ENCODE measurements at regions not wholly inside any gene's neighbourhood (a gene's known extent, or its start where the extent isn't known, plus 50 kb on each side); places are given as distances from the start of the nearest gene placed in this dataset.
"Not testable (repeated sequence)": the region's sequence is repeated elsewhere in the genome, so short reads cannot be mapped to it uniquely, and the experiment has no call there.

- H3K9ac ChIP-seq (ENCODE audit: low read depth in 1 of 2, low read length in 2 of 2); H3K27me3 ChIP-seq (ENCODE audit: control insufficient read depth in 2 of 2, insufficient read depth in 2 of 2, low read length in 2 of 2); H3K9me3 ChIP-seq (ENCODE audit: control insufficient read depth in 2 of 2, low read length in 2 of 2); H3K4me3 ChIP-seq (ENCODE audit: low read length in 2 of 2); H3K27ac ChIP-seq (ENCODE audit: low read depth in 2 of 2, low read length in 2 of 2); H3K4me1 ChIP-seq (ENCODE audit: control insufficient read depth in 2 of 2, insufficient read depth in 2 of 2, low read length in 2 of 2); H3K36me3 ChIP-seq (ENCODE audit: control insufficient read depth in 2 of 2, insufficient read depth in 2 of 2, low read length in 2 of 2): not testable (repeated sequence)
Observed at GRCh38 chr4:118442115-118442837, 89.5 kb upstream of the PRSS12 start.

- H3K27me3 ChIP-seq (ENCODE audit: control insufficient read depth in 2 of 2, insufficient read depth in 2 of 2, low read length in 2 of 2); H3K4me3 ChIP-seq (ENCODE audit: low read length in 2 of 2); H3K4me1 ChIP-seq (ENCODE audit: control insufficient read depth in 2 of 2, insufficient read depth in 2 of 2, low read length in 2 of 2); H3K27ac ChIP-seq (ENCODE audit: low read depth in 2 of 2, low read length in 2 of 2); H3K36me3 ChIP-seq (ENCODE audit: control insufficient read depth in 2 of 2, insufficient read depth in 2 of 2, low read length in 2 of 2); H3K9me3 ChIP-seq (ENCODE audit: control insufficient read depth in 2 of 2, low read length in 2 of 2); H3K9ac ChIP-seq (ENCODE audit: low read depth in 1 of 2, low read length in 2 of 2): not testable (repeated sequence)
Observed at GRCh38 chr4:118447397-118447796, 94.6 kb upstream of the PRSS12 start.

GRCh38 chr4:118454857-118455256, 102.1 kb upstream of the PRSS12 start:
- H3K9ac ChIP-seq (ENCODE audit: low read depth in 1 of 2, low read length in 2 of 2); H3K36me3 ChIP-seq (ENCODE audit: control insufficient read depth in 2 of 2, insufficient read depth in 2 of 2, low read length in 2 of 2); H3K27me3 ChIP-seq (ENCODE audit: control insufficient read depth in 2 of 2, insufficient read depth in 2 of 2, low read length in 2 of 2); H3K27ac ChIP-seq (ENCODE audit: low read depth in 2 of 2, low read length in 2 of 2); H3K9me3 ChIP-seq (ENCODE audit: control insufficient read depth in 2 of 2, low read length in 2 of 2); H3K4me1 ChIP-seq (ENCODE audit: control insufficient read depth in 2 of 2, insufficient read depth in 2 of 2, low read length in 2 of 2); H3K4me3 ChIP-seq (ENCODE audit: low read length in 2 of 2): not testable (repeated sequence)

- not testable (repeated sequence) for H3K9me3 ChIP-seq (ENCODE audit: control insufficient read depth in 2 of 2, low read length in 2 of 2); H3K27me3 ChIP-seq (ENCODE audit: control insufficient read depth in 2 of 2, insufficient read depth in 2 of 2, low read length in 2 of 2); H3K4me3 ChIP-seq (ENCODE audit: low read length in 2 of 2); H3K36me3 ChIP-seq (ENCODE audit: control insufficient read depth in 2 of 2, insufficient read depth in 2 of 2, low read length in 2 of 2); H3K9ac ChIP-seq (ENCODE audit: low read depth in 1 of 2, low read length in 2 of 2); H3K27ac ChIP-seq (ENCODE audit: low read depth in 2 of 2, low read length in 2 of 2); H3K4me1 ChIP-seq (ENCODE audit: control insufficient read depth in 2 of 2, insufficient read depth in 2 of 2, low read length in 2 of 2)
Observed at GRCh38 chr4:118461435-118461834, 108.6 kb upstream of the PRSS12 start.

DNA sequence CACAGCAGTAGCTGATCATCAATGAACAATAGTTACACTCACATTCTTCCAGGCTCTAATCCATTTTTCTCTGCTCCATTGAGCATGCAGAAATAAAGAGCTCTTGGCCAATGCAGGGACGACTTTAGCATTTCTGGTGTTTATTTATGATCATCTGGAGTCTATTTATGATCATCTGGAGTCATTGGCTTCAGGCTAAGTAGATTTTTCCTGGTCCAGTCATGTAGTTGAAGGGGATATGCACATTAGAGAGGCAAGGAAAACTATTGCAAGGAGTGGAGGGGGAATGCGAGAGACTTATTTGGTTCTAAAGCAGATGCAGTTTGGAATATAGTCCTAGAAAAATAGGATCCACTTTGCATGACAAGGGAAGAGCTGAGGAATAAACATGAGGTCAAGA, 113.0 kb upstream of the PRSS12 start:
- H3K4me3 ChIP-seq (ENCODE audit: low read length in 2 of 2); H3K4me1 ChIP-seq (ENCODE audit: control insufficient read depth in 2 of 2, insufficient read depth in 2 of 2, low read length in 2 of 2); H3K9ac ChIP-seq (ENCODE audit: low read depth in 1 of 2, low read length in 2 of 2); H3K36me3 ChIP-seq (ENCODE audit: control insufficient read depth in 2 of 2, insufficient read depth in 2 of 2, low read length in 2 of 2); H3K27ac ChIP-seq (ENCODE audit: low read depth in 2 of 2, low read length in 2 of 2); H3K27me3 ChIP-seq (ENCODE audit: control insufficient read depth in 2 of 2, insufficient read depth in 2 of 2, low read length in 2 of 2); H3K9me3 ChIP-seq (ENCODE audit: control insufficient read depth in 2 of 2, low read length in 2 of 2): not testable (repeated sequence)

DNA sequence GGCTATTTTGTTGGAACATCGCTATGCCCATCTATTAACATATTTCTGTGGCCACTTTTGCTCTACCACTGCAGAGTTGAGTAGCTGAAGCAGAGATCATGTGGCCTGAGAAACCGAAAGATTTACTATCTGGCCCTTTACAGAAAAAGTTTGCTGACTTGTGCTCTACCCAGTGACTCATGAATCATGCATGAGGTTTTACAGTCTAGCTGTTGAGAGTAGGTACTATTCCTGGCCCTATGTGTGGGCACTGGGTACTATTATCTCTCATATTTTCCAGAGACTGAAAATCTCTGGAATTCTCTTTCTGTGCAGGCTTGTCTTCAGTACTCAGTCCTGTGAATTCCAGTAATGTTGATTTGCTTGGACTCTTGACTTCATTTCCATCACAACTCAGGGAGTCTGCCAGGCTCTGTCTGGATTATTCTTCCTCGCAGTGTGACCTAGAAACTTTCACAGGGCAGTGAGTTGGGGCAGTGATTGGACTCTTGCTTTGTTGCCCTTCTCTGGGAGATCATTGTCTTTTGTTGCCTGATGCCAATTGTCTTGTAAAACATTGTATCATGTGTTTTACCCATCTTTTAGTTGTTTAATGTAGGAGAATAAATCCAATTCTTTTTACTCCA, 121.3 kb upstream of the PRSS12 start:
- not testable (repeated sequence) for H3K4me3 ChIP-seq (ENCODE audit: low read length in 2 of 2); H3K36me3 ChIP-seq (ENCODE audit: control insufficient read depth in 2 of 2, insufficient read depth in 2 of 2, low read length in 2 of 2); H3K9me3 ChIP-seq (ENCODE audit: control insufficient read depth in 2 of 2, low read length in 2 of 2); H3K4me1 ChIP-seq (ENCODE audit: control insufficient read depth in 2 of 2, insufficient read depth in 2 of 2, low read length in 2 of 2); H3K27ac ChIP-seq (ENCODE audit: low read depth in 2 of 2, low read length in 2 of 2); H3K27me3 ChIP-seq (ENCODE audit: control insufficient read depth in 2 of 2, insufficient read depth in 2 of 2, low read length in 2 of 2); H3K9ac ChIP-seq (ENCODE audit: low read depth in 1 of 2, low read length in 2 of 2)

- not testable (repeated sequence) for H3K9me3 ChIP-seq (ENCODE audit: control insufficient read depth in 2 of 2, low read length in 2 of 2); H3K9ac ChIP-seq (ENCODE audit: low read depth in 1 of 2, low read length in 2 of 2); H3K27me3 ChIP-seq (ENCODE audit: control insufficient read depth in 2 of 2, insufficient read depth in 2 of 2, low read length in 2 of 2); H3K27ac ChIP-seq (ENCODE audit: low read depth in 2 of 2, low read length in 2 of 2); H3K4me1 ChIP-seq (ENCODE audit: control insufficient read depth in 2 of 2, insufficient read depth in 2 of 2, low read length in 2 of 2); H3K36me3 ChIP-seq (ENCODE audit: control insufficient read depth in 2 of 2, insufficient read depth in 2 of 2, low read length in 2 of 2); H3K4me3 ChIP-seq (ENCODE audit: low read length in 2 of 2)
Observed at GRCh38 chr4:118474771-118475170, 122.0 kb upstream of the PRSS12 start.

GRCh38 chr4:118475901-118476300, 123.1 kb upstream of the PRSS12 start:
- H3K9me3 ChIP-seq (ENCODE audit: control insufficient read depth in 2 of 2, low read length in 2 of 2); H3K36me3 ChIP-seq (ENCODE audit: control insufficient read depth in 2 of 2, insufficient read depth in 2 of 2, low read length in 2 of 2); H3K4me1 ChIP-seq (ENCODE audit: control insufficient read depth in 2 of 2, insufficient read depth in 2 of 2, low read length in 2 of 2); H3K27ac ChIP-seq (ENCODE audit: low read depth in 2 of 2, low read length in 2 of 2); H3K27me3 ChIP-seq (ENCODE audit: control insufficient read depth in 2 of 2, insufficient read depth in 2 of 2, low read length in 2 of 2); H3K4me3 ChIP-seq (ENCODE audit: low read length in 2 of 2); H3K9ac ChIP-seq (ENCODE audit: low read depth in 1 of 2, low read length in 2 of 2): not testable (repeated sequence)

DNA sequence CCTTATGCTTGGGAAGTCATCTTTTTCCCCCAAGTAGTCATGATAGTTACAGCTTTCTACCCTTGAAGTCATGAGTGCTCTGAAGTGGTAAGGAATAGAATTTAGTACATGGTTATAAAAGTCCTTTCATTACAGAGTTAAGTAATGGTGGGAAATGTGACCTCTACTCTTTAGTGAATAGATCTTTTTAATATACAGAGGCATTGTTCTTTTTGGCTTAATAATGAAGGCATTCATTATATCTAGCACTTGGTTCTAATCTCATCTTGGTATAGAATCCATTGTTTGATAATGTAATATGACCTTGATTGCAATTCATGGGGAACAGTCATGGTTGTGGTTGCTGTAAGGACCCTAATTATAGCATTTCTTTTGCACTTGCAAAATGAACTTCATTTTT, 125.0 kb upstream of the PRSS12 start:
- H3K4me1 ChIP-seq (ENCODE audit: control insufficient read depth in 2 of 2, insufficient read depth in 2 of 2, low read length in 2 of 2); H3K27ac ChIP-seq (ENCODE audit: low read depth in 2 of 2, low read length in 2 of 2); H3K4me3 ChIP-seq (ENCODE audit: low read length in 2 of 2); H3K36me3 ChIP-seq (ENCODE audit: control insufficient read depth in 2 of 2, insufficient read depth in 2 of 2, low read length in 2 of 2); H3K9ac ChIP-seq (ENCODE audit: low read depth in 1 of 2, low read length in 2 of 2); H3K27me3 ChIP-seq (ENCODE audit: control insufficient read depth in 2 of 2, insufficient read depth in 2 of 2, low read length in 2 of 2); H3K9me3 ChIP-seq (ENCODE audit: control insufficient read depth in 2 of 2, low read length in 2 of 2): not testable (repeated sequence)

DNA sequence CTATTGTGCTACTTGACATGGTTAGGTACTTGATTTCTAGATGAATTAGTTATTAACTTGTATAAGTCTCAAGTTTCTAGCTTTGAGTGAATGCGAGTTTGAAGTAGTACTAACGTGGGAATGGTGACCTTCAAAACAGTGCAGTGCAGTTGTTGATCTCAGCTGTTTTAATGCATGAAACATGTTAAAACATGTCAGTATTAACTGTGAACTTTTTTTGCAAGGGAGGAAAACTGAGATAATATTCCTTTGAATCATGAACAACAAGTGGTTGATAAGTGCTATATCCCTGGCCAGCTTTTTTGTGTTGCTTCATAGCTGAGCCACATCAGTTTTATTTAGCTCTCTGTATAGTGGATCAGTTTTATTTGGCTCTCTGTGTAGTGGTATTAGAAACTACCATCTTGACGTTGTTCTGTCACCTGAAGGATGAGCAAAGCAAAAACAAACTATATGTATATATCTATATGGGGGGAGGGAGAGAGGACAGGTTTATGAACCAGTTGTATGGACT, 133.1 kb upstream of the PRSS12 start:
- not testable (repeated sequence) for H3K36me3 ChIP-seq (ENCODE audit: control insufficient read depth in 2 of 2, insufficient read depth in 2 of 2, low read length in 2 of 2); H3K27ac ChIP-seq (ENCODE audit: low read depth in 2 of 2, low read length in 2 of 2); H3K9ac ChIP-seq (ENCODE audit: low read depth in 1 of 2, low read length in 2 of 2); H3K27me3 ChIP-seq (ENCODE audit: control insufficient read depth in 2 of 2, insufficient read depth in 2 of 2, low read length in 2 of 2); H3K4me3 ChIP-seq (ENCODE audit: low read length in 2 of 2); H3K9me3 ChIP-seq (ENCODE audit: control insufficient read depth in 2 of 2, low read length in 2 of 2); H3K4me1 ChIP-seq (ENCODE audit: control insufficient read depth in 2 of 2, insufficient read depth in 2 of 2, low read length in 2 of 2)

All from mucosa of rectum (tissue), 2 donors.